OCI-LY1 (cell line): ENCODE measurements at regions not wholly inside any gene's neighbourhood (a gene's known extent, or its start where the extent isn't known, plus 50 kb on each side); places are given as distances from the start of the nearest gene placed in this dataset.

Source experiments
- CTCF ChIP-seq: fragments of 200-600 bp; sonication (generic), shearing (Covaris generic); IDR thresholded peaks from 2 replicates; pipeline ENCODE4 v1.5.1; 2017; ENCODE audit warnings: mild to moderate bottlenecking, antibody characterized with exemption, low read length, moderate library complexity, mixed read lengths
- EZH2 ChIP-seq: fragments of 200-600 bp; sonication (generic), shearing (Covaris generic); IDR thresholded peaks from 2 replicates; pipeline ENCODE4 v1.8.0; 2017; ENCODE audit warnings: borderline replicate concordance, mixed run types, mild to moderate bottlenecking, antibody characterized with exemption, low read length, moderate library complexity, mixed read lengths

GRCh38 chr2:176468457-176469113, 199.3 kb downstream of the MTX2 start:
- TF ChIP-seq CTCF (no peak), EZH2 (no peak)
